Kidney epithelial cell (primary cell): ENCODE measurements at regions not wholly inside any gene's neighbourhood (a gene's known extent, or its start where the extent isn't known, plus 50 kb on each side); places are given as distances from the start of the nearest gene placed in this dataset.

Experiments used
- DNase-seq: peaks from one replicate; pipeline ENCODE4 v3.0.0-alpha.2; 2010; ENCODE audit warnings: low read depth
- H3K27me3 ChIP-seq: 2 replicates; pipeline ENCODE4 v1.6.0; 2011; ENCODE audit warnings: low read length; ENCODE audit not compliant: control insufficient read depth, insufficient read depth
- H3K36me3 ChIP-seq: 2 replicates; pipeline ENCODE4 v1.5.1; 2011; ENCODE audit warnings: low read length; ENCODE audit not compliant: control insufficient read depth, insufficient read depth
- H3K4me3 ChIP-seq: 2 replicates; pipeline ENCODE4 v1.5.1; 2011; ENCODE audit warnings: low read depth, mild to moderate bottlenecking, control low read depth, low read length
- CTCF ChIP-seq: IDR thresholded peaks from 2 replicates; pipeline ENCODE4 v1.5.1; 2011; ENCODE audit warnings: mild to moderate bottlenecking, moderate library complexity, low read length, control low read depth, inconsistent platforms; ENCODE audit not compliant: insufficient read depth, poor library complexity, severe bottlenecking

- no peaks in the 10 kb centered on the region for H3K27me3 ChIP-seq
- DNase-seq = no peak
- no peak for TF ChIP-seq CTCF
Measured at GRCh38 chr4:82076809-82077208, 297.0 kb downstream of the HNRNPD start.

GRCh38 chr4:82076359-82076758 is 297.4 kb downstream of the HNRNPD start:
- H3K4me3 ChIP-seq = no peak overlapping the region
- TF ChIP-seq CTCF = no peak
- H3K36me3 ChIP-seq = no peaks in the 10 kb centered on the region
- DNase-seq = no peak
- H3K27me3 ChIP-seq = no peaks in the 10 kb centered on the region

More at GRCh38 chr4:82076809-82077208, 297.0 kb downstream of the HNRNPD start:
- H3K4me3 ChIP-seq = no peak overlapping the region
- no peaks in the 10 kb centered on the region for H3K36me3 ChIP-seq

GRCh38 chr4:82071951-82072350 is 301.8 kb downstream of the HNRNPD start:
- Histone ChIP-seq H3K36me3 (no peaks in the 10 kb centered on the region), H3K27me3 (no peaks in the 10 kb centered on the region), H3K4me3 (no peak overlapping the region)
- DNase-seq = no peak
- no peak for TF ChIP-seq CTCF

GRCh38 chr4:82069883-82070638 is 303.7 kb downstream of the HNRNPD start:
- Histone ChIP-seq H3K4me3 (no peak overlapping the region), H3K27me3 (no peaks in the 10 kb centered on the region), H3K36me3 (no peaks in the 10 kb centered on the region)
- no peak for TF ChIP-seq CTCF
- no peak for DNase-seq

- TF ChIP-seq CTCF = no peak
- no peak overlapping the region for H3K4me3 ChIP-seq
- H3K36me3 ChIP-seq = no peaks in the 10 kb centered on the region
- DNase-seq = no peak
- no peaks in the 10 kb centered on the region for H3K27me3 ChIP-seq
Measured at GRCh38 chr4:82063017-82063416, 310.8 kb downstream of the HNRNPD start.

GRCh38 chr4:82057990-82058544 is 315.7 kb downstream of the HNRNPD start:
- DNase-seq = no peak
- Histone ChIP-seq H3K27me3 (no peaks in the 10 kb centered on the region), H3K4me3 (no peak overlapping the region), H3K36me3 (no peaks in the 10 kb centered on the region)
- TF ChIP-seq CTCF = no peak
